ENCODE measurements at regions not wholly inside any gene's neighbourhood (a gene's known extent, or its start where the extent isn't known, plus 50 kb on each side); places are given as distances from the start of the nearest gene placed in this dataset.

DNA sequence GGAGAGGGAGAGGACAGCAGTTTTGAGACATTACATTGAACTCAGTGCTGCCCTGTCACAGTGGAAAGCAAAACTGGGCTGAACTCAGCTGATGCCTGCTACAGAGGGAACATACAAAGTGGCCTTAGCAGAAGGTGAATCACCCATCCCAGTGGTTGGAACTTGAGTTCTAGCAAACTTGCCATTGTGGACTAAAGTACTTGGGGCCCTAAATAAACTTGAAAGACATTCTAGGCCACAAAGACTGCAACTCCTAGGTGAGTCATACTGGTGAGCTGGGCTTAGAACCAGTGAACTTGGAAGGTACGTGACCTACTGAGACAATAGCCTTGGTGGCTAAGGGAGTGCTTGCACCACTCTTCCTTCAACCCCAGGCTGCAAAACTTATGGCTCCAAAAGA is 155.7 kb upstream of the RIOK2 start:
- POLR2A ChIA-PET: no interaction called here
- CTCF ChIA-PET: no interaction called here

DNA sequence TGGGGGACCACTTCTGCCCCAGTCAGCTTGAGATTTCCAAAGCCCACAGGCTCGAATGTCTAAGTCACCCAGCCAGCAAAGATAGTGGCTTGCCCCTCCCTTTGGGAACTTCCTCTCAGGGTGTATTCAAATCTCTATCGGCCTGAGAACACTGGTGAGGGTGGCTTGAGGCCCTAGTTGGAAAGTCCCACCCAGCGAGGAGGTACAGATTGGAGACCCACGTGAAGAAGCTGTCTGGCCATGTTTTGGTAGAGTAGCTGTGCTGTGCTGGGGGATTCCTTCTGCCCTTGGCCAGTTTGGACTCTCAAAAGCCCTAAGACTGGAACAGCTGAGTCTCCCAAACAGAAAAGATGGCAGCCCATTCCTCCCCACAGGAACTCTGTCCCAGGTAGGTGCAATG is 172.7 kb upstream of the RIOK2 start:
- CTCF ChIA-PET: no interaction called here
- POLR2A ChIA-PET: no interaction called here
- no peaks in the 10 kb centered on the region for H3K27me3 Mint-ChIP-seq
- no peak overlapping the region for H3K27ac Mint-ChIP-seq
- no peaks in the 10 kb centered on the region for H3K4me1 Mint-ChIP-seq
- Histone ChIP-seq H3K4me3 (ENCODE audit: control insufficient read depth in 1 of 2, extremely low read depth in 1 of 2, low read length in 1 of 2) (no peak overlapping the region), H3K4me1 (ENCODE audit: control insufficient read depth in 1 of 2, extremely low read depth in 1 of 2, insufficient read depth in 2 of 2, low read length in 2 of 2) (no peaks in the 10 kb centered on the region), H3K9me3 (no peaks in the 10 kb centered on the region), H3K36me3 (ENCODE audit: control insufficient read depth in 2 of 2, extremely low read depth in 1 of 2, insufficient read depth in 1 of 2, low read length in 1 of 2) (no peaks in the 10 kb centered on the region), H3K27ac (ENCODE audit: low read length) (no peak overlapping the region), H3K27me3 (replicated peaks in 1 of 2; ENCODE audit: control insufficient read depth in 2 of 2, extremely low read depth in 1 of 2, insufficient read depth in 2 of 2, low read length in 1 of 2) (peaks cover 0 to 6% of the 10 kb centered on the region in 2 experiments)
- no peaks in the 10 kb centered on the region for H3K36me3 Mint-ChIP-seq
- no peak for ATAC-seq (replicated peaks in 1 of 4)
- H3K4me3 Mint-ChIP-seq: no peak overlapping the region
- no peak for DNase-seq
- no CpG with 5 or more reads among the region's 4 CpGs for WGBS (ENCODE audit: insufficient coverage)
- peaks cover 26 to 48% (median 36%) of the 10 kb centered on the region in 3 donors for H3K9me3 Mint-ChIP-seq

More for the DNA sequence above, 155.7 kb upstream of the RIOK2 start:
- Mint-ChIP-seq H3K36me3 (no peaks in the 10 kb centered on the region), H3K9me3 (peaks cover 23 to 43% (median 27%) of the 10 kb centered on the region in 3 donors), H3K27ac (no peak overlapping the region), H3K4me3 (no peak overlapping the region), H3K27me3 (peaks cover 3 to 4% of the 10 kb centered on the region in 2 donors), H3K4me1 (no peaks in the 10 kb centered on the region)
- no peak overlapping the region for H3K27ac ChIP-seq (ENCODE audit: low read length)
- H3K4me1 ChIP-seq (ENCODE audit: control insufficient read depth in 1 of 2, extremely low read depth in 1 of 2, insufficient read depth in 2 of 2, low read length in 2 of 2): no peaks in the 10 kb centered on the region
- DNase-seq (no peak), ATAC-seq (replicated peaks in 1 of 4) (no peak)
- WGBS (ENCODE audit: insufficient coverage): no CpG with 5 or more reads among the region's 1 CpG
- peaks cover 0 to 9% of the 10 kb centered on the region in 2 experiments for H3K27me3 ChIP-seq (replicated peaks in 1 of 2; ENCODE audit: control insufficient read depth in 2 of 2, extremely low read depth in 1 of 2, insufficient read depth in 2 of 2, low read length in 1 of 2)
- H3K4me3 ChIP-seq (ENCODE audit: control insufficient read depth in 1 of 2, extremely low read depth in 1 of 2, low read length in 1 of 2): no peak overlapping the region
- H3K36me3 ChIP-seq (ENCODE audit: control insufficient read depth in 2 of 2, extremely low read depth in 1 of 2, insufficient read depth in 1 of 2, low read length in 1 of 2): no peaks in the 10 kb centered on the region
- H3K9me3 ChIP-seq: no peaks in the 10 kb centered on the region

GRCh38 chr5:97363577-97363976 is 180.5 kb upstream of the RIOK2 start:
- POLR2A ChIA-PET: interaction anchor here in 1 of 2 donors (0.6 kb wide), 1 partner anchor 11 kb away, joined by 7 read pairs; no protein-coding TSS in a partner anchor
- Mint-ChIP-seq H3K9me3 (peaks cover 3 to 12% (median 10%) of the 10 kb centered on the region in 3 donors), H3K27ac (no peak overlapping the region), H3K4me1 (no peaks in the 10 kb centered on the region), H3K36me3 (no peaks in the 10 kb centered on the region), H3K4me3 (no peak overlapping the region), H3K27me3 (no peaks in the 10 kb centered on the region)
- no peaks in the 10 kb centered on the region for H3K4me1 ChIP-seq (ENCODE audit: control insufficient read depth in 1 of 2, extremely low read depth in 1 of 2, insufficient read depth in 2 of 2, low read length in 2 of 2)
- DNase-seq (no peak), ATAC-seq (replicated peaks in 1 of 4) (no peak)
- H3K4me3 ChIP-seq (ENCODE audit: control insufficient read depth in 1 of 2, extremely low read depth in 1 of 2, low read length in 1 of 2): no peak overlapping the region
- H3K27me3 ChIP-seq (replicated peaks in 1 of 2; ENCODE audit: control insufficient read depth in 2 of 2, extremely low read depth in 1 of 2, insufficient read depth in 2 of 2, low read length in 1 of 2): no peaks in the 10 kb centered on the region
- no peaks in the 10 kb centered on the region for H3K9me3 ChIP-seq
- H3K36me3 ChIP-seq (ENCODE audit: control insufficient read depth in 2 of 2, extremely low read depth in 1 of 2, insufficient read depth in 1 of 2, low read length in 1 of 2): no peaks in the 10 kb centered on the region
- no peak overlapping the region for H3K27ac ChIP-seq (ENCODE audit: low read length)
- WGBS (ENCODE audit: insufficient coverage): no CpG with 5 or more reads among the region's 3 CpGs
- CTCF ChIA-PET: no interaction called here

DNA sequence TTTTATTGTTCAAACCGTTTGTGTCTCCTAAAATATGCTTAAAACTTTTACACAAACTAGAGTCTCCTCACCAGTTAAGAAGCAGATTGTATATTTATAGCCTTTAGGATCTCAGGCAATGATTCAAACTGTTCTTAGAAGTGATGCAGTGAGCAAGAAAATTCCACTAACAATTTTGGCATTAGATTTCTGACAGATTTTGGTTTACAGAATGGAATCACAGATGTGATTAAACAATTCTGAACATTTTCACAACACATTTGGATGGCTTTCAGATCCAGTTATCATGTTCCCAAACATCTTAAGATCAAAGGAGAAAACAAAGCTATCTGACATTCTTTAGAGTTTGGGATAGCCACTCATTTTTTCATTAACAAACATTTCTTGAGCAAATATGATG is 181.7 kb upstream of the RIOK2 start:
- Mint-ChIP-seq H3K36me3 (no peaks in the 10 kb centered on the region), H3K4me3 (no peak overlapping the region), H3K9me3 (peaks cover 3 to 12% (median 10%) of the 10 kb centered on the region in 3 donors), H3K27me3 (no peaks in the 10 kb centered on the region), H3K27ac (no peak overlapping the region), H3K4me1 (no peaks in the 10 kb centered on the region)
- no CpG with 5 or more reads among the region's 1 CpG for WGBS (ENCODE audit: insufficient coverage)
- no peak overlapping the region for H3K4me3 ChIP-seq (ENCODE audit: control insufficient read depth in 1 of 2, extremely low read depth in 1 of 2, low read length in 1 of 2)
- no peaks in the 10 kb centered on the region for H3K36me3 ChIP-seq (ENCODE audit: control insufficient read depth in 2 of 2, extremely low read depth in 1 of 2, insufficient read depth in 1 of 2, low read length in 1 of 2)
- no peaks in the 10 kb centered on the region for H3K4me1 ChIP-seq (ENCODE audit: control insufficient read depth in 1 of 2, extremely low read depth in 1 of 2, insufficient read depth in 2 of 2, low read length in 2 of 2)
- no peak for ATAC-seq (replicated peaks in 1 of 4)
- H3K9me3 ChIP-seq: no peaks in the 10 kb centered on the region
- CTCF ChIA-PET: no interaction called here
- DNase-seq: no peak
- no peaks in the 10 kb centered on the region for H3K27me3 ChIP-seq (replicated peaks in 1 of 2; ENCODE audit: control insufficient read depth in 2 of 2, extremely low read depth in 1 of 2, insufficient read depth in 2 of 2, low read length in 1 of 2)
- POLR2A ChIA-PET: no interaction called here
- H3K27ac ChIP-seq (ENCODE audit: low read length): no peak overlapping the region

DNA sequence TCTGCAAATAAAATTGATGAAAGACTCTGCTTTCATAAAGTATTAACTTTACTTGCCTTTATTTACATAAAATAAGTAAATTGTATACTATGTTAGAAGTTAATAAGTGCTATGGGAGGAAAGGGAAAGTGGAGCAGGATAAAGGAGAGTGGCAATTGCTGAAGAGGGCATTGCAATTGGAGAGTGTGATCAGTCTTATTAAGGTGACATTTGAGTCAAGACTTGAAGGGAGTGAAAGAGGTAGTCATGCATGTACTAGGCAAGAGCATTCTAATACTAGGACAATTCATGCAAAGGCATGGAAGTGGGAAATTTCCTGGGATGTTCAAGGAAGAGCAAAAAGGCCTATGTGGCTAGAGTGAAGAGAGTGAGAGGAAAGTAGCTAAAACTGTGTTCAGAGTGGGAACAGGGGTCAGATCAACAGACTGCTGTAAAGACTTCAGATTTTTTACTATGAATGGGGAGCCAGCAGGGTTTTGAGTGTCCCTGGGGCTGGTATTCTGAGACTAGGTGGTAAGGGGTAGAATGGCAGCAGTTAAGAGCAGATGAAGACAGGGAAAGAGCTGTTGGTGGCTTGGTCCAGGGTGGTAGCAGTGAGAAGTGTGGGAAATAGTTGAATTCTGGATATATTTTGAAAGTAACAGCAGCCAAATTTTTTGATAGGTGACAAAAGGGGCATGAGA is 182.3 kb upstream of the RIOK2 start:
- Histone ChIP-seq H3K36me3 (ENCODE audit: control insufficient read depth in 2 of 2, extremely low read depth in 1 of 2, insufficient read depth in 1 of 2, low read length in 1 of 2) (no peaks in the 10 kb centered on the region), H3K9me3 (no peaks in the 10 kb centered on the region), H3K27ac (ENCODE audit: low read length) (no peak overlapping the region), H3K27me3 (replicated peaks in 1 of 2; ENCODE audit: control insufficient read depth in 2 of 2, extremely low read depth in 1 of 2, insufficient read depth in 2 of 2, low read length in 1 of 2) (no peaks in the 10 kb centered on the region), H3K4me3 (ENCODE audit: control insufficient read depth in 1 of 2, extremely low read depth in 1 of 2, low read length in 1 of 2) (no peak overlapping the region), H3K4me1 (ENCODE audit: control insufficient read depth in 1 of 2, extremely low read depth in 1 of 2, insufficient read depth in 2 of 2, low read length in 2 of 2) (no peaks in the 10 kb centered on the region)
- Mint-ChIP-seq H3K36me3 (no peaks in the 10 kb centered on the region), H3K27me3 (no peaks in the 10 kb centered on the region), H3K4me3 (no peak overlapping the region), H3K9me3 (peaks cover 7 to 10% (median 8%) of the 10 kb centered on the region in 3 donors), H3K27ac (no peak overlapping the region), H3K4me1 (no peaks in the 10 kb centered on the region)
- ChIA-PET CTCF (no interaction called here), POLR2A (no interaction called here)
- DNase-seq (no peak), ATAC-seq (replicated peaks in 1 of 4) (no peak)

GRCh38 chr5:97365918-97366317 is 182.9 kb upstream of the RIOK2 start:
- no peak overlapping the region for H3K27ac Mint-ChIP-seq
- no CpG with 5 or more reads among the region's 4 CpGs for WGBS (ENCODE audit: insufficient coverage)
- Histone ChIP-seq H3K36me3 (ENCODE audit: control insufficient read depth in 2 of 2, extremely low read depth in 1 of 2, insufficient read depth in 1 of 2, low read length in 1 of 2) (no peaks in the 10 kb centered on the region), H3K27me3 (replicated peaks in 1 of 2; ENCODE audit: control insufficient read depth in 2 of 2, extremely low read depth in 1 of 2, insufficient read depth in 2 of 2, low read length in 1 of 2) (no peaks in the 10 kb centered on the region), H3K27ac (ENCODE audit: low read length) (no peak overlapping the region), H3K4me3 (ENCODE audit: control insufficient read depth in 1 of 2, extremely low read depth in 1 of 2, low read length in 1 of 2) (no peak overlapping the region), H3K4me1 (ENCODE audit: control insufficient read depth in 1 of 2, extremely low read depth in 1 of 2, insufficient read depth in 2 of 2, low read length in 2 of 2) (no peaks in the 10 kb centered on the region), H3K9me3 (no peaks in the 10 kb centered on the region)
- ChIA-PET CTCF (no interaction called here), POLR2A (no interaction called here)
- H3K9me3 Mint-ChIP-seq: peaks cover 5 to 7% (median 7%) of the 10 kb centered on the region in 3 donors
- no peaks in the 10 kb centered on the region for H3K4me1 Mint-ChIP-seq
- no peaks in the 10 kb centered on the region for H3K27me3 Mint-ChIP-seq
- ATAC-seq (replicated peaks in 1 of 4) (no peak), DNase-seq (no peak)
- H3K36me3 Mint-ChIP-seq: no peaks in the 10 kb centered on the region
- H3K4me3 Mint-ChIP-seq: no peak overlapping the region

GRCh38 chr5:97375959-97376358 is 192.9 kb upstream of the RIOK2 start:
- Histone ChIP-seq H3K36me3 (ENCODE audit: control insufficient read depth in 2 of 2, extremely low read depth in 1 of 2, insufficient read depth in 1 of 2, low read length in 1 of 2) (no peaks in the 10 kb centered on the region), H3K27ac (ENCODE audit: low read length) (no peak overlapping the region), H3K4me1 (ENCODE audit: control insufficient read depth in 1 of 2, extremely low read depth in 1 of 2, insufficient read depth in 2 of 2, low read length in 2 of 2) (no peaks in the 10 kb centered on the region), H3K27me3 (replicated peaks in 1 of 2; ENCODE audit: control insufficient read depth in 2 of 2, extremely low read depth in 1 of 2, insufficient read depth in 2 of 2, low read length in 1 of 2) (no peaks in the 10 kb centered on the region), H3K4me3 (ENCODE audit: control insufficient read depth in 1 of 2, extremely low read depth in 1 of 2, low read length in 1 of 2) (no peak overlapping the region), H3K9me3 (no peaks in the 10 kb centered on the region)
- H3K27ac Mint-ChIP-seq: no peak overlapping the region
- ChIA-PET POLR2A (no interaction called here), CTCF (no interaction called here)
- no peaks in the 10 kb centered on the region for H3K36me3 Mint-ChIP-seq
- DNase-seq: no peak
- H3K4me3 Mint-ChIP-seq: no peak overlapping the region
- no peaks in the 10 kb centered on the region for H3K27me3 Mint-ChIP-seq
- H3K4me1 Mint-ChIP-seq: no peaks in the 10 kb centered on the region
- ATAC-seq (replicated peaks in 1 of 4): no peak
- peaks cover 6 to 19% (median 14%) of the 10 kb centered on the region in 3 donors for H3K9me3 Mint-ChIP-seq
